Breast epithelium (tissue), 3 donors: ENCODE measurements at regions not wholly inside any gene's neighbourhood (a gene's known extent, or its start where the extent isn't known, plus 50 kb on each side); places are given as distances from the start of the nearest gene placed in this dataset.

ENCODE experiments used
- POLR2AphosphoS5 ChIP-seq, 3 donors: sonication (generic); formaldehyde crosslinking; IDR thresholded peaks; one replicate each; pipeline ENCODE4 v1.6.1; 2017; ENCODE audit warnings: antibody characterized with exemption in 3 of 3
- TF ChIP-seq, protein P1 (sequence below), 3 donors: fragments of 450-650 bp; IDR thresholded peaks; one replicate each; pipeline ENCODE4 v1.5.1; 2016 to 2017; ENCODE audit warnings: antibody characterized with exemption in 3 of 3, mild to moderate bottlenecking in 3 of 3, moderate library complexity in 3 of 3

DNA sequence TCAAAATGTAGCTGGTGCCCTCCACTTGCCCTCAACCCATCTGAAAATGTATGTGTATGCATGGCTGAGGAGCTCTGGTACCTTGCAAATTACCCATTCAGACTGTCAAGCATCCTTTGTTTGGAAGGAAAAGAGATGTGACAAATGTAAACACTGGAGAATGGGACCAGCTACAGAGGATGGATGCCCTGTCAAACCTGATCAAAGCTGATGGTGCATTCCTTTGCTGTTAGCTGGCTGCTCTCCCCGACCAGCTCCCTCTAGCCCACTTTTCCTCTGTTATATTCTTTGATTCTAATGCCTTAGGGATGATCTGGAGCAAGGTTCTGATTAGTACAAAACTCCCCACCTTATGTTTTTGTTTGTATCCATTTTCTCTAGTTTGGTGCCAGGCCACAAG, 310.3 kb downstream of the C12orf75 start:
- TF ChIP-seq, protein P1, sequence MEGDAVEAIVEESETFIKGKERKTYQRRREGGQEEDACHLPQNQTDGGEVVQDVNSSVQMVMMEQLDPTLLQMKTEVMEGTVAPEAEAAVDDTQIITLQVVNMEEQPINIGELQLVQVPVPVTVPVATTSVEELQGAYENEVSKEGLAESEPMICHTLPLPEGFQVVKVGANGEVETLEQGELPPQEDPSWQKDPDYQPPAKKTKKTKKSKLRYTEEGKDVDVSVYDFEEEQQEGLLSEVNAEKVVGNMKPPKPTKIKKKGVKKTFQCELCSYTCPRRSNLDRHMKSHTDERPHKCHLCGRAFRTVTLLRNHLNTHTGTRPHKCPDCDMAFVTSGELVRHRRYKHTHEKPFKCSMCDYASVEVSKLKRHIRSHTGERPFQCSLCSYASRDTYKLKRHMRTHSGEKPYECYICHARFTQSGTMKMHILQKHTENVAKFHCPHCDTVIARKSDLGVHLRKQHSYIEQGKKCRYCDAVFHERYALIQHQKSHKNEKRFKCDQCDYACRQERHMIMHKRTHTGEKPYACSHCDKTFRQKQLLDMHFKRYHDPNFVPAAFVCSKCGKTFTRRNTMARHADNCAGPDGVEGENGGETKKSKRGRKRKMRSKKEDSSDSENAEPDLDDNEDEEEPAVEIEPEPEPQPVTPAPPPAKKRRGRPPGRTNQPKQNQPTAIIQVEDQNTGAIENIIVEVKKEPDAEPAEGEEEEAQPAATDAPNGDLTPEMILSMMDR (IDR thresholded peaks at IDR 0.05) = no peak
- TF ChIP-seq POLR2AphosphoS5 (IDR thresholded peaks at IDR 0.05) = no peak
